ENCODE measurements at regions not wholly inside any gene's neighbourhood (a gene's known extent, or its start where the extent isn't known, plus 50 kb on each side); places are given as distances from the start of the nearest gene placed in this dataset.

- DNase-seq, result no peak
These were observed 111.0 kb upstream of the GPC1 start for GRCh38 chr2:240324312-240325015.

GRCh38 chr2:240325016-240326007 lies 110.2 kb upstream of the GPC1 start:
- DNase-seq, result no peak

- DNase-seq, result no peak
These were observed 109.2 kb upstream of the GPC1 start for GRCh38 chr2:240326246-240326645.

GRCh38 chr2:240326886-240327285 lies 108.6 kb upstream of the GPC1 start:
- DNase-seq, result no peak

- DNase-seq, result no peak
These were observed 107.9 kb upstream of the GPC1 start for GRCh38 chr2:240327566-240327965.

- no peak for DNase-seq
These were observed 106.9 kb upstream of the GPC1 start for GRCh38 chr2:240328526-240328925.

GRCh38 chr2:240329116-240329665 lies 106.3 kb upstream of the GPC1 start:
- no peak for DNase-seq

GRCh38 chr2:240329778-240330177 lies 105.7 kb upstream of the GPC1 start:
- DNase-seq, result no peak

- no peak for DNase-seq
These were observed 101.5 kb upstream of the GPC1 start for GRCh38 chr2:240333985-240334384.

GRCh38 chr2:240335061-240335460 lies 100.4 kb upstream of the GPC1 start:
- DNase-seq, result no peak

GRCh38 chr2:240336820-240337427 lies 98.5 kb upstream of the GPC1 start:
- no peak for DNase-seq

GRCh38 chr2:240338274-240338673 lies 97.2 kb upstream of the GPC1 start:
- DNase-seq, result no peak

- no peak for DNase-seq
These were observed 95.8 kb upstream of the GPC1 start for GRCh38 chr2:240339411-240340360.

- DNase-seq, result no peak
These were observed 95.1 kb upstream of the GPC1 start for GRCh38 chr2:240340361-240340761.

GRCh38 chr2:240341064-240341463 lies 94.4 kb upstream of the GPC1 start:
- no peak for DNase-seq

GRCh38 chr2:240343548-240343947 lies 91.9 kb upstream of the GPC1 start:
- DNase-seq, result no peak

GRCh38 chr2:240344904-240345303 lies 90.6 kb upstream of the GPC1 start:
- DNase-seq, result no peak

GRCh38 chr2:240346015-240346752 lies 89.3 kb upstream of the GPC1 start:
- DNase-seq, result no peak

- no peak for DNase-seq
These were observed 88.6 kb upstream of the GPC1 start for GRCh38 chr2:240346753-240347372.

- no peak for DNase-seq
These were observed 88.0 kb upstream of the GPC1 start for GRCh38 chr2:240347373-240347940.

Data from NCI-H2227 treated with DMSO at 0.1 percent for 48 hours (cell line).